ENCODE measurements at regions not wholly inside any gene's neighbourhood (a gene's known extent, or its start where the extent isn't known, plus 50 kb on each side); places are given as distances from the start of the nearest gene placed in this dataset.

DNA sequence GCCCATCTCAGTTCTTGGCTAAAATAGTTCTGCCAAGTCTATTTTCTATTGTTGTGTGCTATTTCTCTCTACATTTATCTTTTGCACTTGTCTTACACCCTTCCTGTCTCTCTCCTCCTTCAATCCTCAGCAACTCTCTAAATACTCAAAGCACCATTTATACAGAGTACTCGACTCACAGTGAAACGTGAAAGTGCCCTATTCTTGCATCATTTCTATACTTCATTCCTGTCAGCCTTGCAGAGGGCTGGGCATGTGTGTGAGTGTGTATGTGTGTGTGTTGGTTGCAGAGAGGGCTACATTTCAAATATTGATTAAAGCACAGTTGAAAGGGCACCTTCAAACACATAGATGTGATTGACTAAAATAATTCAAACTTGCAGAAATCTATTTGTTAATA is 373.2 kb upstream of the MANEA start:
- TF ChIP-seq, protein P1, sequence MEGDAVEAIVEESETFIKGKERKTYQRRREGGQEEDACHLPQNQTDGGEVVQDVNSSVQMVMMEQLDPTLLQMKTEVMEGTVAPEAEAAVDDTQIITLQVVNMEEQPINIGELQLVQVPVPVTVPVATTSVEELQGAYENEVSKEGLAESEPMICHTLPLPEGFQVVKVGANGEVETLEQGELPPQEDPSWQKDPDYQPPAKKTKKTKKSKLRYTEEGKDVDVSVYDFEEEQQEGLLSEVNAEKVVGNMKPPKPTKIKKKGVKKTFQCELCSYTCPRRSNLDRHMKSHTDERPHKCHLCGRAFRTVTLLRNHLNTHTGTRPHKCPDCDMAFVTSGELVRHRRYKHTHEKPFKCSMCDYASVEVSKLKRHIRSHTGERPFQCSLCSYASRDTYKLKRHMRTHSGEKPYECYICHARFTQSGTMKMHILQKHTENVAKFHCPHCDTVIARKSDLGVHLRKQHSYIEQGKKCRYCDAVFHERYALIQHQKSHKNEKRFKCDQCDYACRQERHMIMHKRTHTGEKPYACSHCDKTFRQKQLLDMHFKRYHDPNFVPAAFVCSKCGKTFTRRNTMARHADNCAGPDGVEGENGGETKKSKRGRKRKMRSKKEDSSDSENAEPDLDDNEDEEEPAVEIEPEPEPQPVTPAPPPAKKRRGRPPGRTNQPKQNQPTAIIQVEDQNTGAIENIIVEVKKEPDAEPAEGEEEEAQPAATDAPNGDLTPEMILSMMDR (IDR thresholded peaks at IDR 0.05) = no peak
- no peak for TF ChIP-seq POLR2AphosphoS5 (IDR thresholded peaks at IDR 0.05)
